HCT116 (cell line): ENCODE measurements at regions not wholly inside any gene's neighbourhood (a gene's known extent, or its start where the extent isn't known, plus 50 kb on each side); places are given as distances from the start of the nearest gene placed in this dataset.

ENCODE experiments used
- ATAC-seq: fragments of 200-7000 bp; cut with Tn5 transposase; 2 replicates; pipeline ENCODE4 v1.9.1; 2020; ENCODE audit warnings: mild to moderate bottlenecking, moderate library complexity
- BruUV-seq: library from RNA; stranded (reverse); fragments of 400-500 nt; replicated peaks from 2 replicates; lab custom pipeline; 2021; lab: Mats Ljungman, UMichigan
- CTCF ChIA-PET: fragments of 300-600 bp; sonication (Branson Sonifier 250); formaldehyde crosslinking; loops from one replicate; lab custom pipeline; 2021; ENCODE audit warnings: antibody characterized with exemption; lab: Charles Lee
- POLR2A ChIA-PET: fragments of 300-600, 350-600 bp; sonication (Branson Sonifier 250); formaldehyde crosslinking; loops from one replicate; lab custom pipeline; 2021; ENCODE audit warnings: antibody characterized with exemption; lab: Charles Lee
- RAD21 ChIA-PET, 2 experiments: fragments of 300-600 bp; sonication (Branson Sonifier 250); formaldehyde crosslinking; loops; one replicate each; lab custom pipeline; 2023; ENCODE audit warnings: low total read pairs in 2 of 2; ENCODE audit not compliant: uncharacterized antibody in 2 of 2, unreplicated experiment in 2 of 2, low non-redundant PET in 1 of 2; lab: Charles Lee
- DNase-seq: peaks from one replicate; pipeline ENCODE4 v3.0.0-alpha.2; 2010; ENCODE audit warnings: low read depth, low spot score
- H2AFZ ChIP-seq: fragments of 200-600 bp; shearing (Covaris generic), sonication (generic); 2 replicates; pipeline ENCODE4 v1.6.1; 2017; ENCODE audit warnings: low read depth, mixed run types, mixed read lengths, antibody characterized with exemption, low read length; ENCODE audit not compliant: poor library complexity, severe bottlenecking
- H3K27ac ChIP-seq: 2 replicates; pipeline ENCODE4 v1.5.1; 2012; ENCODE audit warnings: low read depth, low read length
- H3K27me3 ChIP-seq: fragments of 200-600 bp; sonication (generic); 2 replicates; pipeline ENCODE4 v1.6.1; 2016; ENCODE audit warnings: mixed run types, low read length, mixed read lengths; ENCODE audit not compliant: insufficient read depth
- H3K36me3 ChIP-seq, 2 experiments: fragments of 200-500 bp in 1 of 2; fragments of 200-600 bp in 1 of 2; sonication (Bioruptor generic) in 1 of 2; sonication (generic) in 1 of 2; 2 replicates each; pipeline versions ENCODE4 v1.5.1 to v1.6.1; 2014 to 2016; ENCODE audit warnings: low read length in 2 of 2, inconsistent platforms in 1 of 2, mixed read lengths in 1 of 2, mixed run types in 1 of 2; ENCODE audit not compliant: insufficient read depth in 2 of 2, control insufficient read depth in 1 of 2
- H3K4me1 ChIP-seq, 2 experiments: fragments of 200-600 bp in 1 of 2; sonication (generic) in 1 of 2; 2 replicates each; pipeline versions ENCODE4 v1.5.1 to v1.6.1; 2012 to 2017; ENCODE audit warnings: low read length in 2 of 2, inconsistent platforms in 1 of 2, mild to moderate bottlenecking in 1 of 2, mixed read lengths in 1 of 2, mixed run types in 1 of 2, moderate library complexity in 1 of 2; ENCODE audit not compliant: insufficient read depth in 2 of 2, control insufficient read depth in 1 of 2
- H3K4me2 ChIP-seq: fragments of 200-600 bp; sonication (generic); 2 replicates; pipeline ENCODE4 v1.6.1; 2017; ENCODE audit warnings: mixed run types, low read length, mixed read lengths
- H3K4me3 ChIP-seq, 2 experiments: fragments of 200-600 bp in 1 of 2; sonication (generic) in 1 of 2; replicated peaks in 1 of 2; 2 replicates each; pipeline ENCODE4 v1.5.1; 2011 to 2016; ENCODE audit warnings: low read length in 2 of 2, control low read depth in 1 of 2, low read depth in 1 of 2, mild to moderate bottlenecking in 1 of 2, mixed read lengths in 1 of 2, mixed run types in 1 of 2
- H3K79me2 ChIP-seq: fragments of 200-600 bp; sonication (generic); 2 replicates; pipeline ENCODE4 v1.6.1; 2017; ENCODE audit warnings: mild to moderate bottlenecking, mixed run types, low read length, moderate library complexity, mixed read lengths; ENCODE audit not compliant: insufficient read depth
- H3K9ac ChIP-seq: fragments of 200-600 bp; sonication (generic); 2 replicates; pipeline ENCODE4 v1.6.1; 2016; ENCODE audit warnings: low read length, mixed read lengths
- H3K9me2 ChIP-seq: fragments of 200-600 bp; sonication (generic), shearing (Covaris generic); 2 replicates; pipeline ENCODE4 v1.6.1; 2017; ENCODE audit warnings: mixed run types, mild to moderate bottlenecking, moderate library complexity; ENCODE audit not compliant: insufficient read depth
- H3K9me3 ChIP-seq, 2 experiments: fragments of 200-500 bp in 1 of 2; fragments of 200-600 bp in 1 of 2; sonication (Bioruptor generic) in 1 of 2; sonication (generic) in 1 of 2; 2 replicates each; pipeline ENCODE4 v1.6.1; 2014 to 2017; ENCODE audit warnings: low read length in 2 of 2, mixed read lengths in 2 of 2, inconsistent platforms in 1 of 2, low read depth in 1 of 2, mild to moderate bottlenecking in 1 of 2, mixed run types in 1 of 2, moderate library complexity in 1 of 2; ENCODE audit not compliant: control insufficient read depth in 1 of 2, insufficient read depth in 1 of 2
- H4K20me1 ChIP-seq: fragments of 200-600 bp; sonication (generic), shearing (Covaris generic); 2 replicates; pipeline ENCODE4 v1.6.1; 2017; ENCODE audit warnings: mixed run types, mild to moderate bottlenecking, moderate library complexity; ENCODE audit not compliant: insufficient read depth
- CEBPB ChIP-seq: IDR thresholded peaks from 2 replicates; pipeline ENCODE4 v1.6.1; 2012; ENCODE audit warnings: low read depth
- EZH2phosphoT487 ChIP-seq: fragments of 200-600 bp; IDR thresholded peaks from 2 replicates; pipeline ENCODE4 v1.6.1; 2018; ENCODE audit warnings: antibody characterized with exemption, borderline replicate concordance
- FOSL1 ChIP-seq: IDR thresholded peaks from 2 replicates; pipeline ENCODE4 v1.6.1; 2012; ENCODE audit warnings: low read depth
- MAX ChIP-seq: IDR thresholded peaks from 2 replicates; pipeline ENCODE4 v1.6.1; 2012
- POLR2AphosphoS5 ChIP-seq: IDR thresholded peaks from 2 replicates; pipeline ENCODE4 v1.6.1; 2011; ENCODE audit warnings: mild to moderate bottlenecking, low read depth, low read length, moderate library complexity
- RAD21 ChIP-seq: IDR thresholded peaks from 2 replicates; pipeline ENCODE4 v1.6.1; 2012; ENCODE audit warnings: low read depth, mild to moderate bottlenecking
- SIN3A ChIP-seq: IDR thresholded peaks from 2 replicates; pipeline ENCODE4 v1.6.1; 2012; ENCODE audit warnings: low read depth
- SP1 ChIP-seq: IDR thresholded peaks from 2 replicates; pipeline ENCODE4 v1.6.1; 2012; ENCODE audit warnings: low read depth
- SRF ChIP-seq: IDR thresholded peaks from 2 replicates; pipeline ENCODE4 v1.6.1; 2012; ENCODE audit warnings: low read depth
- TCF7L2 ChIP-seq: IDR thresholded peaks from 2 replicates; pipeline ENCODE4 v1.7.0; 2011; ENCODE audit warnings: borderline replicate concordance, inconsistent platforms; ENCODE audit not compliant: insufficient read depth, insufficient read length; ENCODE audit errors: extremely low read depth
- ZBTB33 ChIP-seq: IDR thresholded peaks from 2 replicates; pipeline ENCODE4 v1.6.1; 2011; ENCODE audit warnings: mild to moderate bottlenecking, low read length, moderate library complexity; ENCODE audit not compliant: insufficient replicate concordance; ENCODE audit errors: extremely low read depth
- ZFX ChIP-seq: fragments of 450-650 bp; IDR thresholded peaks from 2 replicates; pipeline ENCODE4 v1.6.1; 2017
- intact Hi-C: fragments of 100-400 bp; cut with micrococcal nuclease; formaldehyde crosslinking; loops from 2 replicates; pipeline ENCODE4 v1.10.0; 2022

GRCh38 chr13:58963321-58963720, 1200.4 kb downstream of the DIAPH3 start:
- DNase-seq (no peak), ATAC-seq (no peak)
- Histone ChIP-seq H2AFZ (no peak overlapping the region), H3K4me1 (no peaks in the 10 kb centered on the region), H3K27ac (no peak overlapping the region), H3K79me2 (no peaks in the 10 kb centered on the region), H3K4me2 (no peak overlapping the region), H3K9me3 (peaks cover 0 to 14% of the 10 kb centered on the region in 2 experiments; a peak in 3 of 4 replicates), H3K4me3 (no peak overlapping the region), H3K9ac (no peak overlapping the region), H3K36me3 (no peaks in the 10 kb centered on the region), H3K9me2 (no peaks in the 10 kb centered on the region), H4K20me1 (no peaks in the 10 kb centered on the region), H3K27me3 (no peaks in the 10 kb centered on the region)
- ChIA-PET POLR2A (no interaction called here), CTCF (no interaction called here), RAD21 (no interaction called here)
- BruUV-seq, result no TSS peak
- intact Hi-C loops, result no loop called here
- TF ChIP-seq SP1, result no peak
- TF ChIP-seq CEBPB, result no peak
- no peak for TF ChIP-seq TCF7L2
- no peak for TF ChIP-seq EZH2phosphoT487

DNA sequence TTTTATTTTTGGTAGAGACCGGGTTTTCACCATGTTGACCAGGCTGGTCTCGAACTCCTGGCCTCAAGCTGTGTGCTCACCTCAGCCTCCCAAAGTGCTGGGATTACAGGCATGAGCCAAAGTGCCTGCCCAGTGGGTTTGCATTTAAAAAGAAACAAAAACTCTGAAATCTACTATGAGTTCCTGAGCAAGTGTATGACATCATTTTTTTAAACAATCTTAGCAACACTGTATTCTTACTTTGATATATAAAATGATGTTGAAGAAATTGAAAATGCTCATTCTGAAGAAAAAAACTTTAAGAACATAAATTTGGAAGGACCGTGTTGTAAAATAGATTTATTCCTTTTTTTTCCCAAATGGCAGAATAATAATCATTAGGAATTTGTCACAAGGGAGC, 1199.7 kb downstream of the DIAPH3 start:
- TF ChIP-seq CEBPB (no peak), SIN3A (no peak), SRF (no peak), RAD21 (no peak), POLR2AphosphoS5 (no peak), MAX (no peak), EZH2phosphoT487 (no peak), ZFX (no peak), FOSL1 (no peak), ZBTB33 (no peak)
- H4K20me1 ChIP-seq, result no peaks in the 10 kb centered on the region

More for the DNA sequence above, 1199.7 kb downstream of the DIAPH3 start:
- H3K4me1 ChIP-seq, result no peaks in the 10 kb centered on the region
- intact Hi-C loops, result no loop called here
- H3K9me3 ChIP-seq, result peaks cover 0 to 16% of the 10 kb centered on the region in 2 experiments; a peak in 3 of 4 replicates
- ChIA-PET RAD21 (no interaction called here), CTCF (no interaction called here), POLR2A (no interaction called here)
- H3K79me2 ChIP-seq, result no peaks in the 10 kb centered on the region
- no peak overlapping the region for H3K27ac ChIP-seq
- H2AFZ ChIP-seq, result no peak overlapping the region
- no peak overlapping the region for H3K9ac ChIP-seq
- H3K27me3 ChIP-seq, result no peaks in the 10 kb centered on the region
- no TSS peak for BruUV-seq
- H3K36me3 ChIP-seq, result no peaks in the 10 kb centered on the region
- H3K9me2 ChIP-seq, result no peaks in the 10 kb centered on the region
- no peak overlapping the region for H3K4me2 ChIP-seq
- H3K4me3 ChIP-seq, result no peak overlapping the region
- ATAC-seq, result no peak
- DNase-seq, result no peak
